Esophagus mucosa (tissue), 1 donor: ENCODE measurements at regions not wholly inside any gene's neighbourhood (a gene's known extent, or its start where the extent isn't known, plus 50 kb on each side); places are given as distances from the start of the nearest gene placed in this dataset.

Experiments used
- ATAC-seq: fragments of 200-7000 bp; cut with Tn5 transposase; one replicate; pipeline ENCODE4 v1.9.1; 2020
- donor health status: DM: yes; HTN: yes; CAD: no.

DNA sequence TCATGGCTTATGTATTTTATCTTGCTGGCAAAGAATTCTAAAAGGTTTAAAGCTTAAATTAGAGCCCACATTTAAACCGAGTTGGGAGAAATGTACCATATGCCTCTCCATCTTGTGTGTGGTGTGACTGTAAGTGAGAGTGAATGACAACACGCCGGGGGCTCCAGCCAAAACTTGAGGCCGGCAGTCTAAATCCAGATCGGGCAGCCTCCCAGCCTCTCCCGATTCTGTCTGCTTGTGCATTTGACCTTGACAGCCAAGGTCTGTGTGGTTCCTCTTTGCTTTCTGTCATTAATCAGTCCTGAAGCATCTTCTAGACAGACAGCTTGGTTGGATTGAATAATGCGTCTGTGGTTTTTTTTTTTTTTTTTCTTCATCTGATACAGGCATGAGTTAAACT lies 1093.2 kb upstream of the EEF2KMT start:
- ATAC-seq, result no peak

DNA sequence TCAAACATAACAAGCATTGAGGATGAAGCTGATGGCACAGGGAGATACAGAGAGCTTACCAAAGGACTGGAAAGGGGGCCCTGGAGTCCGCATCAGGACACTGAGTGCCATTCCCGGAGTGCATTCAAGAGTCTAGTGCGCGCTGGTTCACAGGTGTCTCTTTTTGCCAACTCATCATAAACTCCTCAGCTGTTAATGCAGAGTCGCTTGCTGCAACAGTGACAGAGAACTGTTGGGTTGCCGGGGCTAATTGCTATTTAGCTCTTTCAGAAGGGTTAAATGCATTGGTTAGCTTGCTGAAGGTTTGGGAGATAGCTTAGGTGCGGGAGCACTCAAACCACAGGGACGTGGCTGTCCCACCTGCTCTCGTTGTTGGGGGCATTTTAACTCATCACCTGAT lies 1091.6 kb upstream of the EEF2KMT start:
- no peak for ATAC-seq

DNA sequence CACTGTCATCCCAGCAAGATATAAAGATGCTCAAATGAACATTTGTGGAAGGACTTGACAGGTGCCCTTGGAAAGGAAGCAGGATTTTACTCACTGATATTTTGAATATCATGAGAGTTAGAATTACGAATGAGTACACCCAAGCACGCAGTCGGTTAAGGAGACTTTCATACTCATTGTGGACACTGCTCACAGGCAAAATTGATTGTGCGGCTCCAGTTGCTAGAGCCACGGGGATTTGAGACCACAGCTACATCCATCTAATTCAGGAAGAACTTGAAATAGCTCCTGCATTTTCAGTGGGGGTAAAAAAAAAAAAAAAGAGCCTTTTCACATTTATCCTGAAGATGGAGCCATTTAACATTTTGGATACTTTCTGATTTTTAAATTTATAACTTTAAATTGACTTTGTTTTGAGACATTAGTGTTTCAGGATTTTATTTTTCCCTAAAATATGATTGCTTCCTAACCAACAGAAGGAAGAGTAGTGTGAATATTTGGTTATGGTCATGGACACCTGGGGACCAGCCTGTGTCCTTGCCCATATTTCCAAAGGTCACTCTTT lies 1080.1 kb upstream of the EEF2KMT start:
- ATAC-seq, result no peak

DNA sequence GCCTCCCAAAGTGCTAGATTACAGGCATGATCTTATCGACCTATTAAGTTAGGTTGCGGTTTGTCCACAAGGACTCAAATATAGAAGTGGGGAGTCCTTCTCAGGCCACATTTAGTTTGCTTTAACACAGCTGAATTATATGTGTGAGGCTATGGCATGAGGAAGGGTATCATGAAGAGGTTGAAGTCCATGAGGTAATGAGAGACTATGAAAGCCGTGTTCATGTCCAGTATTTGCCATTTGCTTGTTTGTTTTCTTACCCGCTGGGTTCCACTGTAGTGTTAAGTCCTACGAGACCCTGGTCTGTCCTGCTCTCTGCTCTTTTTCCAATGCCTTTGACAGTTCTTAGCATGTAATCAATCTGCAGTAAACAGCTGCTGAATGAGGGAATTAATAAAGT lies 1072.4 kb upstream of the EEF2KMT start:
- ATAC-seq, result no peak

DNA sequence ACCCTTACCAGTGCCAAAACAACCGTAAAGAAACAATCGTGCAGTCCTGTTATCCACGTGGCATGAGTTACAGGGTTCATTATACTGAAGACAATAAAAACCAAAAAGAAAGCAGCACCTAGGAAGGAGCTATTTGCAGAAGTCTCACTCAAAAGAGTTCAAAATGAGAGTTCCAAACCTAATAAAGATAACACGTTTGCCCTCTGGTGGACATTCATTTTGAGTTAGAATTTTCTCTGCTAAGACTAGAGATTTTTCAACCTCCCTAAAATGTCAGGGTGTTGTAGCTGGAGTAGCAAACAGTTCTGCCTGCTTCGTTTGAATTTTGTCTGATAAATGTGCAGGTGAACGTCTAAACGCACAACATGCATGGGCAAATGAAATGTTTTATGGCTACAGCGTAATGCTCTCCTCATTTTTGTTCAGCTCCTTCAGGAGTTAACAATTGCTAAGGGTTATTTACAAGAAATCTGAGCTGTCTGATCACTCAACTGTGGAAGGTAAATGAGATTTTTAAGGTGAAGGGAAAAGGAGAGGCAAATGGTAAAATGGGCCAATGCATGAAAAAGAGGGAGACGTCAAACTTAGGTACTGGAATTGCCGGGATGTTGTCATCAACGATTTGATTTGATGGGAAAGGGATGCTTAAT lies 1067.9 kb upstream of the EEF2KMT start:
- ATAC-seq, result no peak

DNA sequence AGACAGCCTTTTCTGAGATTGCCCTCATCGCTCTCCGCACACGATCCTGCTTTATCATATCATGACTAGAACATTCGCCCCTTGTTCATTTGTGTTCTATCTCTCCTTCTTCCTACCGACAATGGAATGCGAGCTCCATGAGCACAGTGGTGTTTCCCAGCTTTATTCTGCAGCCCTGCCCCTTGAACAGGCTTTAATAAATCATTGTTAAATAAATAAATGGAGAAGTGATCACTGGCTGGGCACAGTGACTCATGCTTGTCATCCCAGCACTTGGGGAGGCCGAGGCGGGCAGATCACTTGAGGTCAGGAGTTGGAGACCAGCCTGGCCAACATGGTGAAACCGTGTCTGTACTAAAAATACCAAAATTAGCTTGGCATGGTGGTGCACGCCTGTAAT lies 1063.3 kb upstream of the EEF2KMT start:
- no peak for ATAC-seq

DNA sequence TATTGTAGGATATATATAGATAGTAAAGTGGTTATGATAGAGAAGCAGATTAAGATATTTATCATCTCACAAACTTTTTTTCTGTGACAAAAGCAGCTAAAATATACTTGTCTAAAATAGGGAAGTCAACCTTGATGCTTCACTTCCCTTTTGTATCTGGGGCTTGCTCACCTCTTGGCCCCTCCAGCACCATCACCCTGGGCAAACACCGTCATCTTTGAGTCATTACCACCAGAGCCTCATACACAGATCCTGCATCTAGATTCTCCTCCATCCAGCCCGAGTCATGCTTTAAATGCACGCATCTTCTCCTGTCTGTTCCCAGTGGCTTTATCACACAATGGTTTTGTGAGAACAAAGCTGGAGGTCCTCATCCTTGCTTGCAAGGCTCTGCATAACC lies 1062.7 kb upstream of the EEF2KMT start:
- no peak for ATAC-seq

DNA sequence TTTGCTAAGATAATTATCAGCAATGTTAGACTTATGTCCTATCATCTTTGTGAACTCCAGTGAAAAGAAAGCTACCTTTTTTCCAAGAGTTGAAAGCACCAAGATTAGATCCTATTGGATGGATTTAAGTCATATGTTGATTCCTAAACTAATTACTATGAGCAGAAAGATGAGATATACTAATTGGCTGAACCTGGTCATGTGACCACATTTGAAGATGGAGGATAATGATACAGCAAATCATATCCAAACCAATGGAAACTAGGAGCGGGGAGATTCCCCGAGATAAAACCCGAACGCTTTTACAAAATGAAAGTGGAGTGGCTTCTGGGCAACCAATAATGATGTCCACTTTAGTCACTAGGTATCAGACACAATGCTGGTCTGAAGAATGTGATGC lies 1060.2 kb upstream of the EEF2KMT start:
- ATAC-seq, result no peak

DNA sequence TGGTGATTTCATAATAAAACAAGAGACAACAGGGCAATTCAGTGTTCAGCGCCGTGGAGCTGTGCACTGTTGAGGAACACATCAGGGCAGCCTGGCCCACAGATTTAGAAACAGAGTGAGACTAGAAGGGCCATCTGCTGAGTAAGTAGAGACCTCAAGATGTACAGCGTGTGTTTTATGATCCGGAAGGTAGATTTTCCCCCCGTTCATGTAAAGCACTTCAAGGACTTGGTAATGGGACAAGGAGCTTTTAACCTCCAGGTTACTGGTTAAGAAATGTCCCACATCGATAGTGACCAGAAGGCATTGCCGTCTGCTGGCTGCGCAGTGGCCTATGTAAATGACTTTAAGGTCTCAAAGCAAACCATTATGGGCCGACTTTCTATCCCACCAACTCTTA lies 1057.7 kb upstream of the EEF2KMT start:
- no peak for ATAC-seq

DNA sequence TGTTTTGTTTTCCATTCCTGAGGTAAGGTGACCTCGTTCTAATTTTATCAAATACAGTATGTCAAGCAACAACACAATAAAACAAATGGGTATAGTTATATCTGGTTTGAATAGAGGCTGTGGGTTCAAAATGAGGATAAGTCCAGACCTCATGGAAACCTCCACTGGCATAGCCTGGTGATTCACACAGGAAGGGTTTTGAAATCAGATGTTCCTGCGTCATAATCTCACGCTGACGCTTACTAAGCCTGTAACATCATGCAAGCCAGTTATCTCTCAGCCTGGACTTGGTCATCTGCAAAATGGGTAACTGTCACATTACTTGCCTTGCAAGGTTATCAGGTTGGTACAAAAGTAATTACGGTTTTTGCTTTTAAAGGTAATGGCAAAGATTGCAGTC lies 1056.3 kb upstream of the EEF2KMT start:
- ATAC-seq, result no peak

DNA sequence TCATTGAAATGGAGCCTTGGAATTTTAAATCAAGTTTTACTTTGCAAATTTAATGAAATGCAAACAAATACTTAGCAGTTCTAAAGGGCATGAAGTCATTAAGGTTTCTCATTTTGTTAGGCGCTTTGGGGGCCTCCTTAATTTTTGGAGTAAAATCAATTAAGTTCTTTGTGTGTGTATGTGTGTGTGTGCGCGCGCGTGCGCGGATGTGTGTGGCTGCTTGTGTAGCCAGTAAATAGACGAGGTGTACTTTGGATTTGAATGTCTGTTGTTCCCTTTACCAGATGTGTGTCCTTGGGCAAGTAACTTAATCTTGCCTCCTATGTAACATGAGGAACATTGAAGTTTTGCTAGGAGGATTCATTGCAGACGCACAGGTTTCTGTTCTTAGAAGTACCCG lies 1051.4 kb upstream of the EEF2KMT start:
- ATAC-seq, result no peak

DNA sequence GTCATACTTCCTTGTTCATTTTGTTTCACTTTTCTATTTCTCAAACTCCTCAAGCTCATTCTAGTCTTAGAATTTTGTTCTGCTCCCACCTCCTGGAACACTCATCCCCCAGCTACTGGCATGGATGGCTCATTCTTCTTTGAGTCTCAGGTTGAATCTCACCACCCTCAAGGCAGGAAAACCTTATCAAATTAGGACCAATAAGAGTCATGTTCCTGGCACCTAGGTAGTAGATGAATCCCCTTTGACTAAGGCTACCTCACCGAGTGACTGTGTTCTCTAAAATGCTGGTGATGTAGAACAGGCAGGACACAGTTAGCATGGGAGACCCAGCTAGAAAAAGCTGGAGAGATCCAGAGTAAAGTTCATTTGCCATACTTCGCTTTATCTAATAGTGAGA lies 1050.8 kb upstream of the EEF2KMT start:
- no peak for ATAC-seq

DNA sequence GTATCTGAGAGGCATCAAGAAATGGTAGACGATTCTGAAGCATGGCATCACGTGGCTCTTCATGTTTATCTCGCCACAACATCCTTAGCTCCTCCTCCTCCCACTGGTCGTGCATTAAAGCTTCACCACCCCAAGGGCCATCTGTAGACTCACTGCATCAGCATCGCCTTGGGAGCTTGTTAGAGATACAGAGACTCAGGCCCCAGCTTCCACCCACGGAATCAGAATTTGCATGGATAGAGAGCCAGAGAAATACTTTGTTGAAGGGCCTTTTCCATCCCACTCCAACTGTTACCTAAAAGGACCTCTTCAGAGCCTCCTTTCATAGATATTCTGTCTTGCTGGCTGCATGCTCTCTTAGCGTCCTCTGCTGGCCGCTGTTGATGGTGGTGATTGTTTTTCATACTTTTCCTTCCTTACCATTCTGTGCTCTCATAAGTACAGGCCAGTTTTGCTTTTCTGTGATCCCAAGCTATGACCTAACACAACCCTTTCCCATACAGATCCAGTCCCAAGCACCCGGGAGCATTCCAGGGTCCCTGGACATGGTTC lies 1049.4 kb upstream of the EEF2KMT start:
- no peak for ATAC-seq

DNA sequence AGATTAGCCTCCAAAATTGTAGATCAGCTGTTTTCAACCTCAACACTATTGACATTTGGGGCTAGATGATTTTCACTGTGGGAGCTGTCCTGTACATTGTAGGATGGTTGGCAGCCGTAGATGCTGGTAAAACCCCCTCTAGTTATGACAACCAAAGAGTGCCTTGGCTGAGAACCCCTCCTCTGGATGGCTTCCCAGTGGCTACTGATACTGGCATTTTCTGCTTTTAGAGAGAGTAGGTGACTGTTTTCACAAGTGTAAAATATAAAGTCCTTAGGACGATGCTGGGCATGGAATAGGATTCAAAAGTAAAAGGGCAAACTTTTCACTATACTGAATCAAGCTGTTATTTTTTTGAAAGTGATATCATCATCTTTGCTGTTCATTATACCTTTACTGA lies 1048.8 kb upstream of the EEF2KMT start:
- ATAC-seq, result no peak

DNA sequence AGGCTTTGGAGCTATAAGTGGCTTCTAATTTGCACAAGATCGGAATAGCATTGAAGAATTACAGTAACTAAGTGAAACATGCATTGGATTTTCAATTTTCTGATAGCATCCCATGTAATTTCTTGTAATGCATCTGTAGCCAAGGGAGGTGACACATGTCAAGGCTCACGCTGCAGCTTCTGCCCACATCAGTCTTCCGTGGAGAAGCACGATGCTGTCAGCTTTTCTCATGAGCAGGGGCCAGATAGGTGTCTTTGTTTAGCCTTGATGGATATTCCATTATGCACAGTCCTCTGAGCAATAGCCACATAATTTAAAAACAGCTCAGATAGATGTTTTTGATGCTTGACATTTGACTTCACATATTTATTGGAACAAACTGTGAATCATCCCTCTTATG lies 1046.9 kb upstream of the EEF2KMT start:
- ATAC-seq, result no peak

DNA sequence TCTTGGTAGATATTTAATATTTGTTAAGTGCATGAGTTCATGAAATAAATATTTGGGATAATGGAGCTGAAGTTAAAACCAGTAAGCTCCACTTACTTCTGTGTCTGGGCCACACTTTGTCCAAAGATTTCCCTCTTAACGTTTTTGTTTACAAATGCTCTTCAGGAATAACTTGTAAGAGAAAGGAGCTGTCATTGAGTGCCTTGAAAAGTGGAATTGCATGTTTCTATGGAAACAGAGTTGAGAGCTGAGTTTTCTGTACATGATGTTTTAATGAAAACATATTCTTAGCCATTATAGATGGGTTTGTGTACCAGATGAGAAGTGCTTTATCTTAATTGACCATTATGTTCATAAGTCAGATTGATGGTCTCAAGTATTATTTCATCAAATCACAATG lies 1045.4 kb upstream of the EEF2KMT start:
- ATAC-seq, result no peak

DNA sequence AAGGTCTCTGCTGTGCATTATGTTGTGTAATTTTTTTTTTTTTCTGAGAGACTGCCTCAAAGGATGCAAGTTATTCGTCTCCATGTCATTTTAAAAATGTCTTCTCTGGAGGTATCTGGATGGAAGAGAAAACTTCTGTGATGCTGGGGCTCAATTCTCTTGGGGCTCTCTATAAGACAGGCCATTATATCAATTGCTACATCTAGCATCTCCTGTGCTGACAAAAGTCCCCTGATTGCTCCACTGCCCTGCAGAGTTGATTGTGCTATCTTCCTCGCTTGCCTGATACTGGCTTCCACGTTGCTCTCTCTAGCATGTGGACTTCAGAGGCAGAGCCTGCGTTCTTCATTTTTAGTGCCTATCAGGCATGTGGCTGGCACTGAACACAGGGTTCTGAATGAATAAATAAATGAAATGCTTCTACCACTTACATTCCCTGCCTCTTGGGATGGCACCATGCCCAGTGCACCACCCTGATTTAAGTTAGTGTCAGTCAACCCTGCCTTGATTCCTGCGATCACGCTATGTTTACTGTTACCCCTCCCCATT lies 1035.5 kb upstream of the EEF2KMT start:
- no peak for ATAC-seq

DNA sequence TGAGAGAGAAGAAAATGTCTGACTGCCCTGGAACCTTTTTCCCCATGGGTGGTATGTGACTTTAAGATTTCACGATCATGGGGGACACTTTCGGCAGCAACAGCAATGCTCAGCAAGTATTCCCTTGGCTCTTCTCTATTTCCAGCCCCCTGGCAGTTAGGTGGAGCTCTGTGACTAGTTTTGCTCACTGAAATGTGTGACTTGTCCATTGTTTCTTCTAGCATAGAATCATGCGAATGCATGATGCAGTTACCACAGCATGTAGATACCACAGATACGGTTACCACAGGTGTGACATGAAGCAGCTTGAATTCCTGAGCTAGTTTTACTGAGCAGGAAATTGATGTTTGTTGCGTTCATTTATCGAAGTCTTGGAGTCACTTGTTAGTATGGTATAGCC lies 1034.5 kb upstream of the EEF2KMT start:
- no peak for ATAC-seq

DNA sequence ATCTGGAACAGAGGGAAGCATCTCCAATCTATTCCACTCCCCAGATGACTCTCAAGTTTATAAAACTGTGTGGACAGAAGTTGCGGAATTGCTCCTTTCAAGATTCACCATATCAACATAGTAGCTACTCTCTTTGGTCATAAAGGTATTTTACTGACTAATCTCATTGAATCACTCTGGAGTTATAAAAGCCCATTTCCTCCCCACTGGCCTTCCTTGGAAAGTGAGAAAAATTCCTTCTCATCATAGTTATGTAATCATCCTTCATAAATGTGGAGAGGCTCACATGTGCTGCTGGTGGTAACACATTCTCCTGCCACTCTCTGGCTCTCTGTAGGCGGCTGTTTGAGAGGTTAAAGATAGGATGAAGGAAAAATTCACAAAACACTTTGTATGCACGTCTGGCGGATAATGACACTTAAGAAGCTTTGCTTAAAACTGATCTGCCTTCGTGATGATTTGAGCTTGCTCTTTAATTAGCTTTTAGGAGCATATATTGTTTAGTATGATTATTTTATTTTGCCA lies 1034.0 kb upstream of the EEF2KMT start:
- ATAC-seq, result no peak

DNA sequence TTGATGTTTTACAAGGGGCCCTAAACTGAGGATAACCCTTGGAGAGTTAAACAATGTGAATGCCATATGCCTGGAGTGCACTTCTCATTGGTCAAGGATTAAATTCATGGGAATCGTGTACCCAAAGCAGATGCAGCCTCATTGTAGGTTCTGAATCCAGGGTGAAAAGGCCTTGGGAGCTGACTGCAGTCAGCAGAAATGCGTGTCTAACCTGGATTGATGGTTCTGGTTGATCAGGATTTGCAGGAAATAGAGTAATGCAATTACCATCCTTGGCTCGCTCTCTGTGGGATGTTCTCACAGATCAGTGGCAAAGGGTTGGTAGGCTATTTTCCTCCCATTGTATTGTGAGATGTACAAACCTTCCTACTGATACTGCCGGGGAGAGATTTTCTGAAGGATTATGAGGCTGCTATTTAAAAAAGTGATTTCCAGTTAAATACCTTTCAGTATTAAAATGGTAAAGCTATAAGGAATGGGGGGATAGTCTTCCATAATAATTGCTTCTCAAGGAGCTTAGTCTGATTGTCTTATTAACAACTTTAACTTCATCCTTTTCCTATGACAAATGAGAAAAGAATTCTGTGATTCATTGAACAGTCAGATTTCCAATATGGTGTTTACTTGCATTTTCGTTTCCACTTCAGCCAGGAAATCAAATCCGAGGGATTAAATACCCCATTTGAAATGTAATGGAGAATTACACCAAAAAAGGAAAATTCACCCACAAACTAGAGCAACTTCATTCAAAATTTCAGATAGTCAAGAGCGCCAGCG lies 1028.1 kb upstream of the EEF2KMT start:
- ATAC-seq, result peak; percentile 76

DNA sequence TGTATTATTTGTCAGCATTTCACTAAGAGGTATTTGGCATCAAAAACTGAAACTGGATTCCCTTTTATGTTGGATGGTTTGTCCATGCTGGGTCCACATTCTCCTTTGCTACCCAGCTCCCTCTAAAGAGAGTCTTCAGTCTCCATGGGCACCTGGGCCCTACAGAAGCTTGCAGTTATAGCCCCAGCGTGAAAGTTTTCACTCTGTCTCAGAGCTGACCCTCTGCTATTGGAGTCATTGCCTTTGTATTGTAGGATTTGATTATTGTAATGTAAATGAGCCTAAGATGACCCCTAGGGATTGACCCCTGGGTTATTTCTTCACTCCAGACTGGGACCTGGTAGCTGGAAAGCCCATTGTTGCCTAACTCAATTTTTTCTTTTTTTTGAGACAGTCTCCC lies 1026.5 kb upstream of the EEF2KMT start:
- no peak for ATAC-seq

DNA sequence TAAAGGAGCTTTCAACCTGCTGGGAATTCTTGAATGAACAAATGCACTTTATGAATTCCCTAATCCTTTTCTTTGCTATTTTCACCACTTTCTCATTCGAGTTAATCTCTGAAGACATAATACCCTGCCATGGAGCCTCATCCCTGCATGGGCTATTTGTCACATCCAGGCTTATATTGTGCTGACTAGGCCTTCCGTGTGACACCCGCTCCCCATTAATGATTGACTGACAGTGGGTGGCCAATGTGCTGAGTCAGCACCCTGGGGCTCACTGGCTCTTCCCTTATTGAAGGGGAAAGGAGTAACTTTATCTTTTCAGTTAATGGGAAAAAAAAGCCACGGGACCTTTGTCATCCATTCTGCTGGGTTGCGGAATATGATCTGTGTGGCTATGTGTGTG lies 1024.8 kb upstream of the EEF2KMT start:
- ATAC-seq, result no peak

DNA sequence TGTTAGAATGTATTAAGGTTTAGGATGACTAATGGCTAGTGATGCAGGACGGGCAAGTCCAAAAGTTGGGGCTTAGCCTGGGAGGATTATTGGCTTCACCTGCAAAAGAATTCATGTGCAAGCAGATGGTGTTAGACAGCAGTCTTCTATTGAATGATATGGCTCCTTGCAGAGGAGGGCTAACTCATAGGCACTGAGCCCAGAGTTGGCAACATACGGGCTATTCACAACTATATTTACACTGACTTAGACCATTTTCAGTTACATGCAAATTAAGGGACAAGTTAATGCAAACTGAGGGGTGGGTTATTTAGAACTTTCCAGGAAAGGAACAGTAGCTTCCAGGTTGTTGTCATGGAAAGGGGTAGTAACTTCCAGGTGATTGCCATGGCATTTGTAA lies 1017.1 kb upstream of the EEF2KMT start:
- ATAC-seq, result peak; percentile 73

DNA sequence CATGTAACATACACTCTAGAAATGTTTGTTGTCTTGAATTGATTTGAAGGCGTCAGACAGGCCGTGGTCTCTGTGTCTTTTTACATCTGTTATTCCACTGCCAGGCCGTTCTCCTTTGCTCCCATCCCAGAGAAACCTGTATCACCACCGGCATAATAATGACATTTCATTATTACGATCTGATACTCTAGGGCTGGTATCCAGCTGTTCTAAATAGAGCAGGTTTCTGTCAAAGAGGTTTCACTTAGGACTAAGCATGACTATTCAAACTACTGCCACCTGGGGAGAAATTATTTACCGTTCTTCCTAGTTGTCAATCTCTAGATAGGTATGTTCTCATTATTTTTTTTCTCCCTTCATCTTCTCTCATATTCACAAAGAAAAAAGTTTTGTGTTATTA lies 1016.2 kb upstream of the EEF2KMT start:
- ATAC-seq, result no peak
